ENCODE measurements at regions not wholly inside any gene's neighbourhood (a gene's known extent, or its start where the extent isn't known, plus 50 kb on each side); places are given as distances from the start of the nearest gene placed in this dataset.
"Not testable (repeated sequence)": the region's sequence is repeated elsewhere in the genome, so short reads cannot be mapped to it uniquely, and the experiment has no call there.

DNA sequence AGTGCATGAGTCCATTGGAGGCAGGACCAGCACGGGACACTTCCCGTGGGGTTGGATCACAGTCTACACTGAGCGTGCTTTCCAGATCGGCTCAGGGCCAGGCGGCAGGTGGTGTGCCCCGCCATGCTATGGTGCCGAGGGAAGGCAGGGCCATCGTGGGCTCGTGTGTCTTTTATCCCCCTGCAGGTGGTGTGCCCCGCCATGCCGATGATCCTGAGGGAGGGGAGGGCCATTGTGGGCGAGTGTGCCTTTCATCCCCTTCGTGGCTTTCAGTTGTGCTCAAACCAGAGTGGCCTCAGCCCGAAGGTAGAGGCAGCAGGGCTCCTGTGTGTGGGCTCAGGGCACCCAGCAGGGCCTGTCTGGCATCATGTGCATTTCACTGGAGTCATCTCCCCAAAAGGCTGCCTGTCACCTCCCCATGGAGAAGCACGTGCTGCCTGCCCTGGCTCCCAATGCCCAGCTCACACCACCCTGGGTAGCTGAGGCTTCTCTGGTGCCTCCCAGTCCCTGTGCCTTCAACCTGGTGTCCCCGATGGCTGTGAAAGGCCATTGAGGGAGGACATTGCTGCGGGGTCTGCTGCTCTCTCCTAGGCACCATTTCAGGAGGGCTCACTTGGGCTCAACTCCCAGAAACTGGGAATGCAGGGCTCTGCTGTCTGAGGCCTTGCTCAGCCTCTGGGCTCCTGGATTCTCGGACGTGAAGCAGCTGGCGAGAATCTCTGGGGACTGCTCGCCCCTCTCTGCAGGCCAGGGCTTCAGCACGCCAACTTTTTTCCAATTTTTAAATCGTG is 207.6 kb downstream of the NPIPB11 start:
- H3K9ac ChIP-seq (ENCODE audit: low read depth in 1 of 3, low read length in 3 of 3): no peak overlapping the region
- H3K4me1 ChIP-seq (ENCODE audit: control insufficient read depth in 3 of 3, insufficient read depth in 3 of 3, low read length in 3 of 3): peaks cover 0 to 7% (median 0%) of the 10 kb centered on the region in 3 donors

DNA sequence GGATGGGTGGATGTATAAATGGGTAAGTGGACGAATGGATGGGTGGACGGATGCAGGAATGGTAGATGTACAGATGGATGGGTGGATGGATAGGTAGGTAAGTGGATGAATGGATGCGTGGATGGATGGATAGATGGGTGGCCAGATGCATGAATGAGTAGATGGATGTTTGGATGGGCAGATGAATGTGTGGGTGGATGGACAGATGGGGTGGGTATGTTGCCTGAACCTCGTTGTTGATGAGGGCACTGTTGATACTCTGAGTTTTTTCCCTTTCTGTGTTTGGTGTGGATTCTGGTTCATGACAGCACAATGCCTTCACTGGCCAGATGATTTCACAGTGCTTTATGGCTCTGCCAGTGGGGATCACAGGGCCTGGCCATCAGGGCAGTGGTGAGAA is 208.3 kb downstream of the NPIPB11 start:
- H3K4me3 ChIP-seq (ENCODE audit: low read length in 3 of 3): no peak overlapping the region
- no peaks in the 10 kb centered on the region for H3K36me3 ChIP-seq (ENCODE audit: control insufficient read depth in 3 of 3, insufficient read depth in 3 of 3, low read length in 3 of 3)
- H3K27ac ChIP-seq (ENCODE audit: low read depth, low read length): no peak overlapping the region
- no peak overlapping the region for H3K9ac ChIP-seq (ENCODE audit: low read depth in 1 of 3, low read length in 3 of 3)
- peaks cover 0 to 7% (median 0%) of the 10 kb centered on the region in 3 donors for H3K4me1 ChIP-seq (ENCODE audit: control insufficient read depth in 3 of 3, insufficient read depth in 3 of 3, low read length in 3 of 3)
- no peaks in the 10 kb centered on the region for H3K27me3 ChIP-seq (ENCODE audit: control insufficient read depth in 3 of 3, insufficient read depth in 3 of 3, low read length in 3 of 3)
- no peaks in the 10 kb centered on the region for H3K9me3 ChIP-seq (ENCODE audit: control insufficient read depth in 3 of 3, low read length in 3 of 3)

More for the DNA sequence above, 207.6 kb downstream of the NPIPB11 start:
- Histone ChIP-seq H3K27ac (ENCODE audit: low read depth, low read length) (peak overlapping the region; percentile 12), H3K9me3 (ENCODE audit: control insufficient read depth in 3 of 3, low read length in 3 of 3) (no peaks in the 10 kb centered on the region), H3K4me3 (ENCODE audit: low read length in 3 of 3) (no peak overlapping the region), H3K36me3 (ENCODE audit: control insufficient read depth in 3 of 3, insufficient read depth in 3 of 3, low read length in 3 of 3) (no peaks in the 10 kb centered on the region), H3K27me3 (ENCODE audit: control insufficient read depth in 3 of 3, insufficient read depth in 3 of 3, low read length in 3 of 3) (no peaks in the 10 kb centered on the region)

DNA sequence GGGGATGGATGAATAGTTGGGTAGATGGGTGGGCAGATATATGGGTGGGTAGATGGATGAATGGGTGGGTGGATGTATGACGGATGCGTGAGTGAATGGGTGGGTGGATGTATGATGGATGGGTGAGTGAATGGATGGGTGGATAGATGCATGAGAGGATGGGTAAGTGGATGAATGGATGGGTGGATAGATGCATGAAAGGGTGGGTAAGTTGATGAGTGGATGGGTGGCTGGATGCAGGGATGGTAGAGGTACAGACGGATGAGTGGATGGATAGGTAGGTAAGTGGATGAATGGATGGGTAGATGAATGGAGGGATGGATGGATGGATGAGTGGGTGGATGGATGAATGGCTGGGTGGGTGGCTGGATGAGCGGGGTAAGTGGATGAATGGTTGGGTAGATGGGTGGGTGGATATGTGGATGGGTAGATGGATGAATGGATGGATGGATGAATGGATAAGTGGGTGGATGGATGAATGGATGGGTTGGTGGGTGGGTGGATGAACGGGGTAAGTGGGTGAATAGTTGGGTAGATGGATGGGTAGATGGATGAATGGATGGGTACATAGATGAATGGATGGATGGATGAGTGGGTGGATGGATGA is 208.9 kb downstream of the NPIPB11 start:
- H3K9ac ChIP-seq (ENCODE audit: low read depth in 1 of 3, low read length in 3 of 3); H3K27me3 ChIP-seq (ENCODE audit: control insufficient read depth in 3 of 3, insufficient read depth in 3 of 3, low read length in 3 of 3); H3K27ac ChIP-seq (ENCODE audit: low read depth, low read length); H3K9me3 ChIP-seq (ENCODE audit: control insufficient read depth in 3 of 3, low read length in 3 of 3); H3K4me3 ChIP-seq (ENCODE audit: low read length in 3 of 3); H3K4me1 ChIP-seq (ENCODE audit: control insufficient read depth in 3 of 3, insufficient read depth in 3 of 3, low read length in 3 of 3); H3K36me3 ChIP-seq (ENCODE audit: control insufficient read depth in 3 of 3, insufficient read depth in 3 of 3, low read length in 3 of 3): not testable (repeated sequence)

DNA sequence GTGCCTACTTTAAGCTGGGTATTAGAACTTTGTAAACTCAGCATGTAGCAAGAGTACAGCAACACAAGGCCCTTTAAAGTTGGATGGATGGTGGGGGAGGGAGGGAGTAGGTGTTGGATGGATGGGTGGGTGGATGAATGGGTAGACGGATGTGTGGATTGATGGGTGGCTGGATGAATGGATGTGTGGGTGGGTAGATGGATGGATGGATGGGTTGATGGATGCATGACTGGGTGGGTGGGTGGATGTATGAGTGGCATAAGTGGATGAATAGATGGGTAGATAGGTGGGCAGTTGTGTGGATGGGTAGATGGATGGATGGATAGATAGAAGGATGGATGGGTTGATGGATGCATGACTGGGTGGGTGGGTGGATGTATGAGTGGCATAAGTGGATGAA is 209.8 kb downstream of the NPIPB11 start:
- not testable (repeated sequence) for H3K9me3 ChIP-seq (ENCODE audit: control insufficient read depth in 3 of 3, low read length in 3 of 3); H3K4me3 ChIP-seq (ENCODE audit: low read length in 3 of 3); H3K36me3 ChIP-seq (ENCODE audit: control insufficient read depth in 3 of 3, insufficient read depth in 3 of 3, low read length in 3 of 3); H3K27me3 ChIP-seq (ENCODE audit: control insufficient read depth in 3 of 3, insufficient read depth in 3 of 3, low read length in 3 of 3); H3K9ac ChIP-seq (ENCODE audit: low read depth in 1 of 3, low read length in 3 of 3); H3K27ac ChIP-seq (ENCODE audit: low read depth, low read length); H3K4me1 ChIP-seq (ENCODE audit: control insufficient read depth in 3 of 3, insufficient read depth in 3 of 3, low read length in 3 of 3)

DNA sequence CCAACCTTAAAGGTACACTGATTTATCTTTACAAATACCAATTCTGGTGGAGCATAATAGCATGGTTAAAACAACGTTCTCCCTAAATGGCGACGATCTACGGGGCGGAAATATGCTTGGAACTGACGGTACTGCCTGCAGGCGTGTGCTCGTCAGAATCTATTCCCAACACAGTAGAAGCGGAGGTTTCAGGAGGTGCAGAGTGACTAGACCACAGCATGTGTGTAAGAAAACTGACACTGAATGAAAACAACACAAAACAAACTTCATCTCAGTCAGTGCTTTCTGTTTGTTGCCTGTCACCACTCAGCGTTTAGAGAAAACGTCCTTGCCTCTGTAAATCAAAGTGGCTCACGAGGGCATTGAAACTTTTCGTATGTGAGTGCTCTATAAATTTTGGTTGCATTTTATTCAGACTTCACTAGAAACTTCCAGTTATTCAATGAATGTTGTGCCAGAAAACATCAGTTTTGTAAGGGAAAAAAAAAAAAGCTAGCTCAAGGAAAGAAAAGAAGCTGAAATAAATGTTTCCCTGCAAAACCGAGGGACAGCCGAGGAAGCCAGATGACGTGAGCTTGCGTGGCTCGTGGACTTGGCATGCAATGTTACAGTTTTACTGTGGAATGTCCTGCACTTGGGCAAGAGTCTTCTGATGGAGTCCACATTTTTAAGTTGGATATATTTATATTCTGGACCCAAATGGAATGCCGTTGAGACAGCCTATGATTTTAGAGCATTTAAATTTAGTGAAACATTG is 210.4 kb downstream of the LAT start:
- H3K27me3 ChIP-seq (ENCODE audit: control insufficient read depth in 3 of 3, insufficient read depth in 3 of 3, low read length in 3 of 3); H3K36me3 ChIP-seq (ENCODE audit: control insufficient read depth in 3 of 3, insufficient read depth in 3 of 3, low read length in 3 of 3); H3K4me3 ChIP-seq (ENCODE audit: low read length in 3 of 3); H3K9ac ChIP-seq (ENCODE audit: low read depth in 1 of 3, low read length in 3 of 3); H3K9me3 ChIP-seq (ENCODE audit: control insufficient read depth in 3 of 3, low read length in 3 of 3); H3K4me1 ChIP-seq (ENCODE audit: control insufficient read depth in 3 of 3, insufficient read depth in 3 of 3, low read length in 3 of 3): not testable (repeated sequence)
- H3K27ac ChIP-seq (ENCODE audit: low read depth, low read length): peak overlapping the region; percentile 19

DNA sequence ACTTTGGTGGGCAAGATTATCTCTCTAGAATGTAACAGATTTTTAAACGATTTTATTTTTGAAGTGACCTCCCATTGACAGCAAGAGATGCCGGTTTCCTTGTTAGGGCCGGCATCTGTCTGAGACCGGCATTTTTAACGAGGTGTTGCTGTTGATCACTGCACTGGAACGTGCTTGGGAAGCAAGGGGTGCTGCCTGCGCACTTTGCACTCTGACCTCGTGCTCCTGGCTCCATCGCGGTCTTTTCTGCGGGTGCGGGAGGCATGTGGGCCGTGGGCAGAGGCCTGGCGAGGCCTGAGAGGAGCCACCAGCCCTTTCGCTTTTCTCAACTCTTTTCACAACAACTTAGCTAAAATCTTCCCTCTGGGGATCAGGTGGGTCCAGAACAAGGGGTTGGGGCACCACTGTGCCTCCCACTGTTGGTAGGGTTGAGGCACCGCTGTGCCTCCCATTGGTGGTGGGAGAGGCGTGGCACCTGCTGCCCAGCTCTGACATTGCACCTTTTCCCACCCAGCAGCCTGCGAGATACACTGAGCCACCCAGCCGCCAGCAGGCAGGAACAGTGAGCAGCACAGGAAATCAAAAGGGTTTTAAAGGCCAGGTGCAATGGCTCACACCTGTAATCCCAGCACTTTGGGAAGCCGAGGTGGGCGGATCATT is 209.5 kb downstream of the LAT start:
- not testable (repeated sequence) for H3K36me3 ChIP-seq (ENCODE audit: control insufficient read depth in 3 of 3, insufficient read depth in 3 of 3, low read length in 3 of 3); H3K27me3 ChIP-seq (ENCODE audit: control insufficient read depth in 3 of 3, insufficient read depth in 3 of 3, low read length in 3 of 3); H3K27ac ChIP-seq (ENCODE audit: low read depth, low read length); H3K9me3 ChIP-seq (ENCODE audit: control insufficient read depth in 3 of 3, low read length in 3 of 3); H3K9ac ChIP-seq (ENCODE audit: low read depth in 1 of 3, low read length in 3 of 3); H3K4me1 ChIP-seq (ENCODE audit: control insufficient read depth in 3 of 3, insufficient read depth in 3 of 3, low read length in 3 of 3); H3K4me3 ChIP-seq (ENCODE audit: low read length in 3 of 3)

DNA sequence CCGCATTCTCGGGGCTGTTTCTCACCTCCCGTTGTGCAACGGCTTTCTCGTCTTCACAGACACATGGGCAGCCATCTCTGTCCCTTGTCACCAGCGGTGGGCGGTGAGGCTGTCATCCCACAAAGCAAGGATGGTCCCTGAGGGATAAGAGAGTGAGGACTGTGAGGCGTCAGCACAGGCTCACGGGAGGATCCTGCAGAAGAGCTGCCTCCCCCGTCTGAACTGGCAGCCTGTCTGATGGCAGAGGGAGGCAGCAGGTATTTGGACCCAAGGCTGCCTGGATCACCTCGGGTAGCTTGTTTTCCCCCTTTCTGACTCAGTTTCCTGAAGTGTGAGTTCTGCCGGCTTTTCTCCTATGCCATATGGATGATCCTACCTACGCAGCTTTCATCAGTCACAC is 208.8 kb downstream of the LAT start:
- not testable (repeated sequence) for H3K36me3 ChIP-seq (ENCODE audit: control insufficient read depth in 3 of 3, insufficient read depth in 3 of 3, low read length in 3 of 3); H3K4me3 ChIP-seq (ENCODE audit: low read length in 3 of 3); H3K9ac ChIP-seq (ENCODE audit: low read depth in 1 of 3, low read length in 3 of 3); H3K4me1 ChIP-seq (ENCODE audit: control insufficient read depth in 3 of 3, insufficient read depth in 3 of 3, low read length in 3 of 3); H3K9me3 ChIP-seq (ENCODE audit: control insufficient read depth in 3 of 3, low read length in 3 of 3); H3K27ac ChIP-seq (ENCODE audit: low read depth, low read length); H3K27me3 ChIP-seq (ENCODE audit: control insufficient read depth in 3 of 3, insufficient read depth in 3 of 3, low read length in 3 of 3)

DNA sequence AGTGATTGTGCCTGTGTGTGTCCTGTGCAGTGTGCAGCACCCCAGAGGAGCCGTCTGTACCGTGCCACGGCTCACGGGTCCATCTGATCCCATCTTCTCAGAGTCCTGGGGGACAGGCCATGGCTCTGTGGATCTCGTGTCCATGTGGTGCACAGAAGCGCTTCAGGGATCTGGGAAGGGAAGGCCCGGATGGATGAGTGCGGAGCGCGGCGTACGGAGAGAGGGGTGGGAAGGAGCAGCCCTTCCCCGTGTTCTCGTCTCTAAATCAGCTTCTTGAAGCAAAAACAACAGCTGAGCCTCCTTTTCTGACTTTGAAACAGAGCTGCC is 208.4 kb downstream of the LAT start:
- H3K9me3 ChIP-seq (ENCODE audit: control insufficient read depth in 3 of 3, low read length in 3 of 3): not testable (repeated sequence)

DNA sequence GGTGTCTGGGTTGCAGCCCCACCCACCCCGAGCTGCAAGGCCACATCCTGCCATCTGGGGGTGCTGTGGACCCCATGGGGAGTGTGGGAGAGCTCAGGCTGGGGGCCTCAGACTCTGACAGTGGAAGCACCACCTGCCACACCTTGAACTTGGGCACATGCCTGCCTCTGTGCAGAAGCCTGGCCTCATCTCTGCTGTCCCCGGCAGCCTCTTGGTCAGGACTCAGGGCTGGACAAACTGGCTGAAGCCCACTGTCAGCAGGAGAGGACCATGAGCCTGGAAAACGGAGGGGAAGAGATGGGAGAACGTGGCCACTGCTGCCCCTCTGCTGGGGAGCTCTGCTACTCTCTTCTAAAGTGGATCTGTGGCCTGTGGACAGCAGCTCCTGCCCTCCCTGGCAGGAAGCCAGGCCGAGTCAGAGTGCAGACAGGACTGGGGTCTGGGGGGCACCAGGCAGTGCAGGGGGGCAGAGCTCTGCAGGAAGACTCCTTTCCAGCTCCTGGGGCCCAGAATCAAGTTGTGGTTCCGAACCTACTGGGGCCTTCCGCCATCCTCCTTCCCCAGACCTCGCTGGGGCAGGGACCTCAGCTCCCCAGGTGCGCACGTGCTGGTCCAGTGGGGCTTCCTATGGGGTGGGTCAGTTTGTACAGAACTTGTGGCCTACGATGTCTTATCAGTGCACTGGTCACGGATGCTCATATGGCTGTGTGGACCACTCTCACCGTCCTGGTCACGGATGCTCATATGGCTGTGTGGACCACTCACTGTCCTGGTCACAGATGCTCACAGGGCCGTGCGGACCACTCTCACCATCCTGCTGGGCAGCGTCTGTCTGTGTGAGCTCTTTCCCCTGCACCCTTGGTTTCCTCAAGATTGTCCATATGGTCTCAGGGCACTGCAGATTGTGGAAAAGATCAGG is 207.7 kb downstream of the LAT start:
- no peaks in the 10 kb centered on the region for H3K9me3 ChIP-seq (ENCODE audit: control insufficient read depth in 3 of 3, low read length in 3 of 3)
- no peak overlapping the region for H3K9ac ChIP-seq (ENCODE audit: low read depth in 1 of 3, low read length in 3 of 3)
- H3K4me3 ChIP-seq (ENCODE audit: low read length in 3 of 3): no peak overlapping the region
- H3K4me1 ChIP-seq (ENCODE audit: control insufficient read depth in 3 of 3, insufficient read depth in 3 of 3, low read length in 3 of 3): no peaks in the 10 kb centered on the region
- H3K27ac ChIP-seq (ENCODE audit: low read depth, low read length): no peak overlapping the region
- no peaks in the 10 kb centered on the region for H3K36me3 ChIP-seq (ENCODE audit: control insufficient read depth in 3 of 3, insufficient read depth in 3 of 3, low read length in 3 of 3)
- no peaks in the 10 kb centered on the region for H3K27me3 ChIP-seq (ENCODE audit: control insufficient read depth in 3 of 3, insufficient read depth in 3 of 3, low read length in 3 of 3)

More for the DNA sequence above, 208.4 kb downstream of the LAT start:
- not testable (repeated sequence) for H3K36me3 ChIP-seq (ENCODE audit: control insufficient read depth in 3 of 3, insufficient read depth in 3 of 3, low read length in 3 of 3); H3K27ac ChIP-seq (ENCODE audit: low read depth, low read length); H3K27me3 ChIP-seq (ENCODE audit: control insufficient read depth in 3 of 3, insufficient read depth in 3 of 3, low read length in 3 of 3); H3K9ac ChIP-seq (ENCODE audit: low read depth in 1 of 3, low read length in 3 of 3); H3K4me3 ChIP-seq (ENCODE audit: low read length in 3 of 3); H3K4me1 ChIP-seq (ENCODE audit: control insufficient read depth in 3 of 3, insufficient read depth in 3 of 3, low read length in 3 of 3)
